Testis (tissue), 2 donors: ENCODE measurements at regions not wholly inside any gene's neighbourhood (a gene's known extent, or its start where the extent isn't known, plus 50 kb on each side); places are given as distances from the start of the nearest gene placed in this dataset.

ENCODE experiments used
- DNase-seq: peaks from one replicate; pipeline ENCODE4 v3.0.0-alpha.2; 2019
- H3K27ac ChIP-seq, 2 donors: fragments of 200-600 bp; sonication (generic); one replicate each; pipeline ENCODE4 v1.5.1; 2019
- H3K27me3 ChIP-seq: fragments of 200-600 bp; sonication (generic); one replicate; pipeline ENCODE4 v1.5.1; 2019
- H3K36me3 ChIP-seq: fragments of 200-600 bp; sonication (generic); one replicate; pipeline ENCODE4 v1.5.1; 2017; ENCODE audit warnings: low read depth; ENCODE audit errors: missing control alignments
- H3K4me1 ChIP-seq: fragments of 200-600 bp; sonication (generic); one replicate; pipeline ENCODE4 v1.5.1; 2019
- H3K4me3 ChIP-seq, 2 donors: fragments of 200-600 bp; sonication (generic); one replicate each; pipeline ENCODE4 v1.5.1; 2017 to 2019
- H3K9me3 ChIP-seq: fragments of 200-600 bp; sonication (generic); one replicate; pipeline ENCODE4 v1.5.1; 2017
- POLR2A ChIP-seq: fragments of 450-650 bp; IDR thresholded peaks from one replicate; pipeline ENCODE4 v1.6.1; 2017; ENCODE audit warnings: antibody characterized with exemption, mild to moderate bottlenecking, moderate library complexity
- WGBS, 2 donors: methylation state at CpG; one replicate each; pipeline ENCODE4 v1.1.5; 2018; 5-methylcytosine and 5-hydroxymethylcytosine counted together
- intact Hi-C: fragments of 100-400 bp; cut with DNase I; formaldehyde crosslinking; loops from one replicate; pipeline ENCODE4 v1.15.1; 2023; ENCODE audit warnings: low total_unique reads
- TF ChIP-seq, protein P1 (sequence below), 3 experiments: fragments of 450-650 bp in 2 of 3; fragments of 200-600 bp in 1 of 3; sonication (generic) in 1 of 3; IDR thresholded peaks; one replicate each; pipeline ENCODE4 v1.5.1; 2016 to 2019; ENCODE audit warnings: antibody characterized with exemption in 3 of 3, mild to moderate bottlenecking in 2 of 3, moderate library complexity in 1 of 3

DNA sequence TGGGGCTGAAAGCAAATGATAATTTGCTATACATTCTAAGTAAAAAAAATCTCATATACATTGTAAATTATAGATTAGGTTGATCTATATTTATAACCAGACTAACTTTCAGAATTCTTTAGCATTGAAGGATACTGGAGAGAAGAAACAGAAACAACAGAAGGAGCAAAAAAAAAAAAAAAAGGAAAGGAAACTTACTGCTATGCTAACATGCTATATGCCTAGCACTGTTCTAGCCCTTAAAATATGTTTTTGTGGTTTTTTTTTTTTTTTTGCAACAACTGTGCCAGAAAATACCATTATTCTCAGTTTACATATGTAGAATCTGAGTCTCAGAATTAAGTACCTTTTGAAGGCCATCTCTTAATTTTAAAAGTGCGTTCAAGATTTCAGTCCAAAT is 204.9 kb upstream of the MC4R start:
- no peak overlapping the region for H3K27ac ChIP-seq
- no peak for DNase-seq
- WGBS, 2 donors: 74 to 82% methylated on average over 1 of the region's 1 CpG
- H3K9me3 ChIP-seq: no peaks in the 10 kb centered on the region
- intact Hi-C loops: no loop called here
- H3K4me3 ChIP-seq: no peak overlapping the region
- no peaks in the 10 kb centered on the region for H3K4me1 ChIP-seq
- no peaks in the 10 kb centered on the region for H3K27me3 ChIP-seq
- TF ChIP-seq, protein P1, sequence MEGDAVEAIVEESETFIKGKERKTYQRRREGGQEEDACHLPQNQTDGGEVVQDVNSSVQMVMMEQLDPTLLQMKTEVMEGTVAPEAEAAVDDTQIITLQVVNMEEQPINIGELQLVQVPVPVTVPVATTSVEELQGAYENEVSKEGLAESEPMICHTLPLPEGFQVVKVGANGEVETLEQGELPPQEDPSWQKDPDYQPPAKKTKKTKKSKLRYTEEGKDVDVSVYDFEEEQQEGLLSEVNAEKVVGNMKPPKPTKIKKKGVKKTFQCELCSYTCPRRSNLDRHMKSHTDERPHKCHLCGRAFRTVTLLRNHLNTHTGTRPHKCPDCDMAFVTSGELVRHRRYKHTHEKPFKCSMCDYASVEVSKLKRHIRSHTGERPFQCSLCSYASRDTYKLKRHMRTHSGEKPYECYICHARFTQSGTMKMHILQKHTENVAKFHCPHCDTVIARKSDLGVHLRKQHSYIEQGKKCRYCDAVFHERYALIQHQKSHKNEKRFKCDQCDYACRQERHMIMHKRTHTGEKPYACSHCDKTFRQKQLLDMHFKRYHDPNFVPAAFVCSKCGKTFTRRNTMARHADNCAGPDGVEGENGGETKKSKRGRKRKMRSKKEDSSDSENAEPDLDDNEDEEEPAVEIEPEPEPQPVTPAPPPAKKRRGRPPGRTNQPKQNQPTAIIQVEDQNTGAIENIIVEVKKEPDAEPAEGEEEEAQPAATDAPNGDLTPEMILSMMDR (IDR thresholded peaks at IDR 0.05): no peak
- TF ChIP-seq POLR2A: no peak
- no peaks in the 10 kb centered on the region for H3K36me3 ChIP-seq

DNA sequence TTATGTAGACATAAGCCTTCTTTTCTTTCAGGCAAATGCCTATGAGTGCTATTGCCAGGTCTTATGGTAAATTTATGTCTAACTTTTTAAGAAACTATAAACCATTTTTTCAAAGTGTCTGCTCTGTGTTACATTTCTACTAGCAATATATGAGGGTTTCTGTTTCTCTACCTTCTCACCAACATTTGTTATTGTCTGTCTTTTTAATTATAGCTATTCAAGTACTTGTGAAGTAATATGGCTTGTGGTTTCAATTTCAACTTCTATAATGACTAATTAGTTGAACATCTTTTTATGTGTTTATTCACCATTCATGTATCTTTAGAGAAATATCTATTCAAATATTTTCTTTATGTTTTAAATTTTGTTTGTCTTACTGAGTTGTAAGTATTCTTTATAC is 213.1 kb upstream of the MC4R start:
- Histone ChIP-seq H3K27ac (no peak overlapping the region), H3K36me3 (no peaks in the 10 kb centered on the region), H3K4me1 (no peaks in the 10 kb centered on the region), H3K27me3 (no peaks in the 10 kb centered on the region), H3K4me3 (no peak overlapping the region), H3K9me3 (no peaks in the 10 kb centered on the region)
- intact Hi-C loops: no loop called here
- TF ChIP-seq POLR2A: no peak
- TF ChIP-seq, protein P1 (IDR thresholded peaks at IDR 0.05): no peak
- DNase-seq: no peak

DNA sequence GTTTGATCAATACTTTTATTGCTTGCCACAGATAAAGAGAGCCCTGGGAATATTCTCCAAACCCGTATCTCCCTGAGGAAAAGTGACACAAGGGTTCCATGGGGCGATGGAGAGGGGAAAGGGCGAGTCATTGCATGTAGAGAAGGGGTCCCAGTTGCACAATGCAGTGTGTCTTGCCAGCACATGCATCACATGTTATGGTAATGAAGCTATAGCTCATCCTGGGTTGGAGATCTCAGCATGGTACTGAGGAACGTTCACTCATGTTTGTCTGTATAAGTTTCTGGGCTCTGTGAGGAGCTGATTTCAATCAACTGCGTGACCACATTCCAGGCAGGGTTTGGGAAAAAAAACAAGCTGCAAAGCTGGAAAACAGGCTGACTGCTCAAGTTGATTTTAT is 220.7 kb upstream of the MC4R start:
- no peaks in the 10 kb centered on the region for H3K4me1 ChIP-seq
- no peaks in the 10 kb centered on the region for H3K27me3 ChIP-seq
- no peaks in the 10 kb centered on the region for H3K9me3 ChIP-seq
- no peak for DNase-seq
- TF ChIP-seq, protein P1 (IDR thresholded peaks at IDR 0.05): no peak
- TF ChIP-seq POLR2A: no peak
- intact Hi-C loops: no loop called here
- no peaks in the 10 kb centered on the region for H3K36me3 ChIP-seq
- no peak overlapping the region for H3K4me3 ChIP-seq
- 60 to 74% methylated on average over 5 of the region's 5 CpGs for WGBS, 2 donors
- no peak overlapping the region for H3K27ac ChIP-seq

DNA sequence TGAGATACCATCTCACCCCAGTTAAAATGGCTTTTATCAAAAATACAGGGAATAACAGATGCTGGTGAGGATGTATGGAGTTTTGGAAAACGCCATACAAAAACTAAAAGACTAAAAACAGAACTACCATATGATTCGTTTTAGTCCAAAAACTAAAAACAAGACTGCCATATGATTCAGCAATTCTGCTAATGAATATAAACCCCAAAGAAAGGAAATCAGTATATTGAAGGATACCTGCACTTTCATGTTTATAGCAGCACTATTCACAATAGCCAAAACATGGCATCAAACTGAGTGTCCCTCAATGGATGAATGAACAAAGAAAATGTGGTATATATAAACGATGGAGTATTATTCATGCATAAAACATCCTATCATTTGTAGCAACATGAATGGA is 224.4 kb upstream of the MC4R start:
- Histone ChIP-seq H3K9me3 (no peaks in the 10 kb centered on the region), H3K27me3 (no peaks in the 10 kb centered on the region), H3K27ac (no peak overlapping the region), H3K4me3 (no peak overlapping the region), H3K36me3 (no peaks in the 10 kb centered on the region), H3K4me1 (no peaks in the 10 kb centered on the region)
- no peak for DNase-seq
- 79 to 81% methylated on average over 3 of the region's 3 CpGs for WGBS, 2 donors
- intact Hi-C loops: no loop called here
- no peak for TF ChIP-seq POLR2A
- TF ChIP-seq, protein P1 (IDR thresholded peaks at IDR 0.05): no peak

DNA sequence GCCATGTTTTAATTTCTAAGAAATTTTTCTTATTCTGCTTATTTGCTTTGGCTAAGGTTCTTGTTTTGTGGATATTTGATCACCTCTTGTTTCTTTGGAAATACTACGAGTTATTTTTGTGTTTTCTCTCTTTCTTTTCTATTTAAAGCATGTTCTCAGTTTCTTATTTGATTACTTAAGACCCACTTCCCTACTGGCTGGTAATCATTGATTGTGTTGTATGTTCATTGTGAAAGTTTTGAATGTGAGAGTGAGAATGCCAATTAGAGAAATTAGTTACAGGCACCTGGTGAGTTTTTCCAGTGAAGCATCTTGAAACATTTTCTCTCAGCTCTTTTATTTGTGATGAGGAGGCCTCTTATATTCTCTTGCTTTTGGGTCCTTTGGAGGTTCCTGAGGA is 226.7 kb upstream of the MC4R start:
- Histone ChIP-seq H3K27ac (no peak overlapping the region), H3K27me3 (no peaks in the 10 kb centered on the region), H3K9me3 (no peaks in the 10 kb centered on the region), H3K4me1 (no peaks in the 10 kb centered on the region), H3K4me3 (no peak overlapping the region), H3K36me3 (no peaks in the 10 kb centered on the region)
- TF ChIP-seq POLR2A: no peak
- TF ChIP-seq, protein P1 (IDR thresholded peaks at IDR 0.05): no peak
- intact Hi-C loops: no loop called here
- no peak for DNase-seq
- 60 to 66% methylated on average over 1 of the region's 1 CpG for WGBS, 2 donors
